HG03378 (cell line): ENCODE measurements at regions not wholly inside any gene's neighbourhood (a gene's known extent, or its start where the extent isn't known, plus 50 kb on each side); places are given as distances from the start of the nearest gene placed in this dataset.
"Not testable (repeated sequence)": the region's sequence is repeated elsewhere in the genome, so short reads cannot be mapped to it uniquely, and the experiment has no call there.

Source experiments
- ATAC-seq: cut with Tn5 transposase; IDR thresholded peaks from one replicate; pipeline ENCODE4 v1.9.1; 2021; ENCODE audit warnings: mild to moderate bottlenecking, moderate library complexity; ENCODE audit not compliant: unreplicated experiment

GRCh38 chr5:44546286-44546685 is 157.1 kb upstream of the FGF10 start:
- no peak for ATAC-seq

- no peak for ATAC-seq
These were observed 154.3 kb upstream of the FGF10 start for GRCh38 chr5:44543511-44543910.

GRCh38 chr5:44542470-44542869 is 153.2 kb upstream of the FGF10 start:
- ATAC-seq = no peak

- no peak for ATAC-seq
These were observed 150.3 kb upstream of the FGF10 start for GRCh38 chr5:44539602-44539919.

- no peak for ATAC-seq
These were observed 149.8 kb upstream of the FGF10 start for GRCh38 chr5:44538797-44539601.

- ATAC-seq = peak; percentile 64
These were observed 147.5 kb upstream of the FGF10 start for GRCh38 chr5:44536650-44537260.

GRCh38 chr5:44535621-44536020 is 146.4 kb upstream of the FGF10 start:
- no peak for ATAC-seq

GRCh38 chr5:44532981-44533380 is 143.8 kb upstream of the FGF10 start:
- no peak for ATAC-seq

GRCh38 chr5:44531756-44532155 is 142.5 kb upstream of the FGF10 start:
- not testable (repeated sequence) for ATAC-seq

- ATAC-seq = not testable (repeated sequence)
These were observed 141.6 kb upstream of the FGF10 start for GRCh38 chr5:44530783-44531182.

- ATAC-seq = no peak
These were observed 122.4 kb upstream of the FGF10 start for GRCh38 chr5:44511596-44511995.

GRCh38 chr5:44506561-44506960 is 117.3 kb upstream of the FGF10 start:
- ATAC-seq = no peak

- no peak for ATAC-seq
These were observed 110.2 kb upstream of the FGF10 start for GRCh38 chr5:44499381-44499780.

- ATAC-seq = no peak
These were observed 108.4 kb upstream of the FGF10 start for GRCh38 chr5:44497606-44498005.

- no peak for ATAC-seq
These were observed 106.1 kb upstream of the FGF10 start for GRCh38 chr5:44495280-44495679.

GRCh38 chr5:44489759-44490158 is 100.5 kb upstream of the FGF10 start:
- ATAC-seq = no peak

GRCh38 chr5:44486591-44486990 is 97.4 kb upstream of the FGF10 start:
- no peak for ATAC-seq

GRCh38 chr5:44454002-44454401 is 64.8 kb upstream of the FGF10 start:
- ATAC-seq = no peak

GRCh38 chr5:44446399-44446798 is 57.2 kb upstream of the FGF10 start:
- ATAC-seq = no peak

- no peak for ATAC-seq
These were observed 54.0 kb upstream of the FGF10 start for GRCh38 chr5:44443172-44443571.

GRCh38 chr5:44441460-44441859 is 52.2 kb upstream of the FGF10 start:
- no peak for ATAC-seq

- no peak for ATAC-seq
These were observed 51.0 kb upstream of the FGF10 start for GRCh38 chr5:44440186-44440585.
